NCI-H345 (cell line): ENCODE measurements at regions not wholly inside any gene's neighbourhood (a gene's known extent, or its start where the extent isn't known, plus 50 kb on each side); places are given as distances from the start of the nearest gene placed in this dataset.
"Not testable (repeated sequence)": the region's sequence is repeated elsewhere in the genome, so short reads cannot be mapped to it uniquely, and the experiment has no call there.

ENCODE experiments used
- DNase-seq: peaks from one replicate; lab custom pipeline; 2025; lab: John Stamatoyannopoulos, UW

GRCh38 chr4:10828918-10829538, 144.5 kb upstream of the CLNK start:
- DNase-seq, result not testable (repeated sequence)

GRCh38 chr4:10821826-10822225, 137.3 kb upstream of the CLNK start:
- no peak for DNase-seq

GRCh38 chr4:10816571-10816970, 132.0 kb upstream of the CLNK start:
- DNase-seq, result no peak

- no peak for DNase-seq
Measured at GRCh38 chr4:10811991-10812390, 127.4 kb upstream of the CLNK start.

- no peak for DNase-seq
Measured at GRCh38 chr4:10810411-10810810, 125.8 kb upstream of the CLNK start.

- no peak for DNase-seq
Measured at GRCh38 chr4:10809905-10810304, 125.3 kb upstream of the CLNK start.

- DNase-seq, result no peak
Measured at GRCh38 chr4:10808591-10808990, 124.0 kb upstream of the CLNK start.

- DNase-seq, result no peak
Measured at GRCh38 chr4:10806953-10807645, 122.5 kb upstream of the CLNK start.

- no peak for DNase-seq
Measured at GRCh38 chr4:10803713-10804343, 119.3 kb upstream of the CLNK start.

GRCh38 chr4:10787365-10787764, 102.8 kb upstream of the CLNK start:
- no peak for DNase-seq

- no peak for DNase-seq
Measured at GRCh38 chr4:10784621-10785020, 100.1 kb upstream of the CLNK start.

GRCh38 chr4:10783351-10783750, 98.8 kb upstream of the CLNK start:
- DNase-seq, result no peak

GRCh38 chr4:10781805-10782204, 97.2 kb upstream of the CLNK start:
- no peak for DNase-seq

- not testable (repeated sequence) for DNase-seq
Measured at GRCh38 chr4:10780803-10781202, 96.2 kb upstream of the CLNK start.

- DNase-seq, result not testable (repeated sequence)
Measured at GRCh38 chr4:10775132-10775531, 90.6 kb upstream of the CLNK start.

- DNase-seq, result no peak
Measured at GRCh38 chr4:10773656-10774055, 89.1 kb upstream of the CLNK start.

- DNase-seq, result peak; percentile 31
Measured at GRCh38 chr4:10773010-10773409, 88.4 kb upstream of the CLNK start.

- no peak for DNase-seq
Measured at GRCh38 chr4:10765386-10765785, 80.8 kb upstream of the CLNK start.

- DNase-seq, result no peak
Measured at GRCh38 chr4:10762561-10762960, 78.0 kb upstream of the CLNK start.

- DNase-seq, result no peak
Measured at GRCh38 chr4:10761903-10762302, 77.3 kb upstream of the CLNK start.

- no peak for DNase-seq
Measured at GRCh38 chr4:10760086-10760485, 75.5 kb upstream of the CLNK start.

GRCh38 chr4:10758906-10759305, 74.3 kb upstream of the CLNK start:
- no peak for DNase-seq

GRCh38 chr4:10753856-10754402, 69.4 kb upstream of the CLNK start:
- DNase-seq, result no peak
